SK-N-MC (cell line): ENCODE measurements at regions not wholly inside any gene's neighbourhood (a gene's known extent, or its start where the extent isn't known, plus 50 kb on each side); places are given as distances from the start of the nearest gene placed in this dataset.

Source experiments
- EZH2 ChIP-seq: fragments of 200-600 bp; sonication (generic); IDR thresholded peaks from one replicate; pipeline ENCODE4 v1.6.1; 2017; ENCODE audit warnings: antibody characterized with exemption
- FOXP2 ChIP-seq: optimal IDR thresholded peaks from 2 replicates; pipeline ENCODE3; 2011; ENCODE audit warnings: mild to moderate bottlenecking, moderate library complexity; ENCODE audit not compliant: insufficient read depth; ENCODE audit errors: extremely low read length, control extremely low read depth
- POLR2AphosphoS5 ChIP-seq: IDR thresholded peaks from 2 replicates; pipeline ENCODE4 v1.6.1; 2012; ENCODE audit warnings: mild to moderate bottlenecking, low read depth, low read length, borderline replicate concordance

GRCh38 chr11:109970516-109971183, 122.5 kb upstream of the ZC3H12C start:
- TF ChIP-seq POLR2AphosphoS5: no peak
- no peak for TF ChIP-seq EZH2
- TF ChIP-seq FOXP2: no peak
